BJ (cell line): ENCODE measurements at regions not wholly inside any gene's neighbourhood (a gene's known extent, or its start where the extent isn't known, plus 50 kb on each side); places are given as distances from the start of the nearest gene placed in this dataset.
"Not testable (repeated sequence)": the region's sequence is repeated elsewhere in the genome, so short reads cannot be mapped to it uniquely, and the experiment has no call there.

ENCODE experiments used
- CTCF ChIA-PET: fragments of 350-600 bp; formaldehyde crosslinking; extraction: SDS; loops from one replicate; lab custom pipeline; 2021; ENCODE audit warnings: antibody characterized with exemption, inconsistent platforms; lab: Yijun Ruan, JAX
- POLR2A ChIA-PET: fragments of 300-600 bp; sonication (Branson Sonifier 250); formaldehyde crosslinking; extraction: SDS; loops from one replicate; lab custom pipeline; 2021; ENCODE audit warnings: antibody characterized with exemption; lab: Charles Lee
- DNase-seq: peaks from one replicate; pipeline ENCODE4 v3.0.0-alpha.2; 2011; ENCODE audit warnings: low read depth
- H3K27me3 ChIP-seq: 2 replicates; pipeline ENCODE4 v1.6.0; 2011; ENCODE audit warnings: low read length; ENCODE audit not compliant: control insufficient read depth, insufficient read depth
- H3K36me3 ChIP-seq: 2 replicates; pipeline ENCODE4 v1.5.1; 2011; ENCODE audit warnings: low read length; ENCODE audit not compliant: control insufficient read depth, insufficient read depth
- H3K4me3 ChIP-seq: 2 replicates; pipeline ENCODE4 v1.5.1; 2011; ENCODE audit warnings: low read depth, mild to moderate bottlenecking, control low read depth, low read length
- CTCF ChIP-seq: IDR thresholded peaks from 2 replicates; pipeline ENCODE4 v1.5.1; 2011; ENCODE audit warnings: low read depth, mild to moderate bottlenecking, control low read depth, inconsistent platforms, low read length, moderate library complexity; ENCODE audit not compliant: insufficient read depth

- no peak overlapping the region for H3K4me3 ChIP-seq
- no peak for TF ChIP-seq CTCF
- H3K27me3 ChIP-seq = no peaks in the 10 kb centered on the region
- ChIA-PET CTCF (no interaction called here), POLR2A (no interaction called here)
- H3K36me3 ChIP-seq = no peaks in the 10 kb centered on the region
- no peak for DNase-seq
Observed at GRCh38 chr3:90145094-90145860, 1037.9 kb downstream of the EPHA3 start.

GRCh38 chr3:90180096-90180495 lies 1072.7 kb downstream of the EPHA3 start:
- Histone ChIP-seq H3K36me3 (no peaks in the 10 kb centered on the region), H3K4me3 (no peak overlapping the region), H3K27me3 (no peaks in the 10 kb centered on the region)
- no peak for DNase-seq
- no peak for TF ChIP-seq CTCF
- ChIA-PET CTCF (no interaction called here), POLR2A (no interaction called here)

GRCh38 chr3:90180543-90180942 lies 1073.1 kb downstream of the EPHA3 start:
- Histone ChIP-seq H3K27me3 (no peaks in the 10 kb centered on the region), H3K4me3 (no peak overlapping the region), H3K36me3 (no peaks in the 10 kb centered on the region)
- no peak for DNase-seq
- CTCF ChIA-PET = no interaction called here
- TF ChIP-seq CTCF = no peak
- POLR2A ChIA-PET = no interaction called here

- H3K36me3 ChIP-seq, DNase-seq, H3K27me3 ChIP-seq, POLR2A ChIA-PET: not testable (repeated sequence)
- CTCF ChIA-PET = interaction anchor here (1.2 kb wide), 1 partner anchor 18 kb away, joined by 4 read pairs; no protein-coding TSS in a partner anchor
- peak; percentile 38 for TF ChIP-seq CTCF
- peak overlapping the region; percentile 28 for H3K4me3 ChIP-seq
Observed at GRCh38 chr3:90182291-90182976, 1075.0 kb downstream of the EPHA3 start.

- no peaks in the 10 kb centered on the region for H3K27me3 ChIP-seq
- CTCF ChIA-PET = no interaction called here
- DNase-seq = no peak
- no peak overlapping the region for H3K4me3 ChIP-seq
- TF ChIP-seq CTCF = no peak
- H3K36me3 ChIP-seq = no peaks in the 10 kb centered on the region
- POLR2A ChIA-PET = no interaction called here
Observed at GRCh38 chr3:90184861-90185260, 1077.4 kb downstream of the EPHA3 start.

- H3K4me3 ChIP-seq, POLR2A ChIA-PET, H3K27me3 ChIP-seq, CTCF ChIA-PET, H3K36me3 ChIP-seq, DNase-seq: not testable (repeated sequence)
Observed at GRCh38 chr3:90197383-90197782, 1090.0 kb downstream of the EPHA3 start.

- H3K27me3 ChIP-seq, POLR2A ChIA-PET, CTCF ChIA-PET: not testable (repeated sequence)
Observed at GRCh38 chr3:90202931-90203330, 1095.5 kb downstream of the EPHA3 start.

GRCh38 chr3:90206482-90206881 lies 1099.1 kb downstream of the EPHA3 start:
- DNase-seq, POLR2A ChIA-PET: not testable (repeated sequence)

More at GRCh38 chr3:90202931-90203330, 1095.5 kb downstream of the EPHA3 start:
- not testable (repeated sequence) for H3K36me3 ChIP-seq, DNase-seq, H3K4me3 ChIP-seq

More at GRCh38 chr3:90206482-90206881, 1099.1 kb downstream of the EPHA3 start:
- H3K4me3 ChIP-seq, H3K27me3 ChIP-seq, H3K36me3 ChIP-seq, CTCF ChIA-PET: not testable (repeated sequence)
